ENCODE measurements at regions not wholly inside any gene's neighbourhood (a gene's known extent, or its start where the extent isn't known, plus 50 kb on each side); places are given as distances from the start of the nearest gene placed in this dataset.
A peak's percentile ranks its signal among the peaks of the same experiment; 100 is the strongest.

DNA sequence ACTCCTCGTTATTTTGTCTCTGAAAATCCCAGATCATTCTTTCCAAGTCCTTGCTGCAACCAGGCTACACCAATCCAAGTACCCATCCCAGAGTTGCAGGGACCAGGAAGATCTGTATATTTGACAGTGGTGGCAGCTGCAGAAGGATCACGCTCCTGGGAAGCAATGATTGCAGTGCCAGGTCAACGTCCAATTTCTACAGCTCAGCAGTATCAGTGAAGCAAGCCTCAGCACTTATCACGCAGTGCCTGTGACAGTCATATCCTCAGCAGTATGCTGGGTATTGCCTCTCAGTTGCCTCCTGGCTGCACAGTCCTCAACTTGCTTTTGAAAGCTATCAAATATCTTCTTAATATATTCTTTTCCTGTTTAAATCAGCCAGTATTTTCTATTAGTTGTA, 66.7 kb downstream of the BARHL2 start:
- no peak for DNase-seq

DNA sequence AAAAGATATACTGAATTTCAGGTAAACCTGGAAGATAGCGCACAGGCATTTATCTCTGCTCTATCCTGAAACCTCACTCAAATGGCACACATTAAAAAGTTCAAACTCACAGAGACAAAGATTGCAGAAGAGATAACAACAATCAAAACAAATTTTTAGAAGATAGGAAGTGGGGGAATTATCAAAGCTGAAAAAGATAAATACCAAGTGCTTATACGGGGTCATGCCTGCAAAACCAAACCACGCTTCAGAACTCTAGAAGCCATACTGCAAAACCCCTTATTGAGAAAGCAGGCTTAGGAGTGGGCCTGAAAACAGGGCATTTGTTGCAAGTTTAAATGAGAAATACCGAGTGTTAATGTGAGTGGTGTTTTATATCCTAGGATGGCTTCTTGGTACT, 76.8 kb downstream of the BARHL2 start:
- DNase-seq, result no peak

DNA sequence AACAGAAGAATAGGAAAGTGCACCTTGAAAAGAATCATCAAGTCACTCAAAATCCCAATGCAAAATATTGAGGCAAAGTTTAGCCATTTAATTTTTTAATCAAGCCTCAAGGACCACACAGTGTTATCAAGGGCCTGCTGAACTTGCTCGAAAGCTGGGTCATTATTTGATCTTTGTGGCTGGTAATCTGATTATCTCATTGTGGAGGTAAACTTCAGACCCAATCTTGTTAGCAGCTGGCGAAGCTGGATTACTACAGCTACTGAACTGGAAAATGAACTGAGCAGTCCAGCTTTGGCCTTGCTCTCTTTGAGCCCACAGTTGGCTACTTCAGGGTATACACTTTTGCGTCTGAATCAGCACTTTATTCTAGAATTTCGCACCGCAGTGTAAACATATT, 94.4 kb downstream of the BARHL2 start:
- no peak for DNase-seq

DNA sequence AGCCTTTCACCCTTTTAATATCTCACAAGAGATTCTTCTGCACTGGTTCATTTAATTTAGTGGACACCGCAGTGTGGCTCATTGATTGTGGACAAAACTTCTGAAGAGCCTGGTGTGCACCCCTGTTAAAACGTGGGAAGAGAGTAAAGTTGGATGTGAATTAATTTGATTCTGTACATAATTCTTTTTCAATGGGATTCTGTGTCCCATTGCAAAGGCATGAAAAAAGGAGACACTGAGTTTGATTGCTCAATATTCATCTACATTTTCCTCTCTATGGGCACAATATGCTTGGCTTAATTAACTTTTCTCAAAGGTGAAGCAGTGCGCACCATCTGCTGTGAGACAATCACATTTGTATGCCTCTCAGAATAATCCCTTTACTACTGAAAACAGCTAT, 95.1 kb downstream of the BARHL2 start:
- no peak for DNase-seq

DNA sequence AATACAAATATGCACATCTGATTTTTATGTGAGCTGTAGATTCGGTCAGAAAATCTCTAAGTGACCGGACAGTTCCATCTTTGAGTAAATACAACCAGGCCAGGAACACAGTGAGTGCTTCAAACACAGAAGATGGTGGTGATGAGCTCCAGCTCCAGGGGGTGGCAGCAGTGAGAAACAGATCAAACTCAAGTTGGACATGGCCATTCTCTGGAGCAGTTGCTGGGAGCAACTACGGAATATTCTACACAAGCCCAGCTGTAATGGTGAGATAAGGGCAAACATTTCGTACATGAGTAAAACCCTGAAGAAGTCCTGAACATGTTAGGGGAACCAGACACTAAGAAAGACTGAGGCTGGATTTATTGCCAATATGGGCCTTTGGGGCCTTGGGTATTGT, 100.7 kb downstream of the BARHL2 start:
- no peak for DNase-seq

DNA sequence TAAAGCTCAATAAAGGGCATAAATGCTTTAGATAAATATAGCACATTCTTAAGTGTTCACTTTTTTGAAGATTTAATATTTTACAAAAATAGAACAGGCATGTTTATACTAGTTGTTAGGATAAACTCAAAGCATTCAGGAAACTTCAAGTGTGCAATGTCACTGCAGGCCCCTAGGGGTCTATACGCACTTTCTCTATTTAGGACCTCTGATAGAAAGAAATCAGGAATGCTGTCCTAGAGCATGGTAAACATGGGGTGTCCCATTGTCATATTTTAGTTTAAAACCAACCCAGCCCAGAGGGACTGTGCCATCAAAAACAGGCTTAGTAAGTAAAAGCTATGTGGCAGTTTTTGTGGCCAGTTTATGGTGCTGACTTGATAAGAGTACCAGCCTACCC, 102.2 kb downstream of the BARHL2 start:
- DNase-seq, result no peak

DNA sequence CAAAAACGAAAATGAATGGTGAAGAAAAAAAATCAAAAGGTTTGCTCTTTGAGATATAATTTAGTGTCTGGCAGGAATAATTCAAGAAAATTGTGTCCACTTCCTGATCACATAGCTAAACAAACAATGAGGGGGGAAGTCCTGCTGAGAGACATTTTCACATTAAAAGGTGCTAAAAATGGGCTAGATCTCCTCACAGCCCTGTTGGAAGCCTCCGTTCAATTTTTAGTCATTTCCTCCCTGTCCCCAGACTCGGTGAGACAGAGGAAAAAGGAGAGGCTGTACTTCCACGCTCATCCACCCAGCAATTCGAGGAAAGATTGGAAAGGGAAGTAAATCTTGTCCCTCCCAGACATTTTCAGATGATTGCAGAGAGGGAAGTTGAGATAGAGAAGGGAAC, 103.7 kb downstream of the BARHL2 start:
- DNase-seq, result no peak

DNA sequence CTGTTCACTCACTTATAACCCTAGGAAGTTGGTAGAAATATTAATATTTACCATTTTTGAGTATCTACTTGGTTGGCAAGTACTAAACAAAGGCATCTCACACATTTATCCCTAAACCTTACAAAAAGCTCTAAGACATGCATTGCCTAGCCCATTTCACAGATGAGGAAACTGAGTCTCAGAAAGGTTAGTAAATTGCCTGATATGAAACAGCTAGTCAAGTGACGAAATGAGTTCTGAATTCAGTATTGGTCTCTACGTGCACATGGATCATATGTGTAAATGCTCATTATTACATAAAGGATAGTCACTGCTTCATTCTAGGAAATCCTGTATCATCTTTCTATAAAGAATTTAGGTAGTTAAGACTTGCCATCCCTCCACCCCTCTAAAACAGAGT, 105.1 kb downstream of the BARHL2 start:
- no peak for DNase-seq

DNA sequence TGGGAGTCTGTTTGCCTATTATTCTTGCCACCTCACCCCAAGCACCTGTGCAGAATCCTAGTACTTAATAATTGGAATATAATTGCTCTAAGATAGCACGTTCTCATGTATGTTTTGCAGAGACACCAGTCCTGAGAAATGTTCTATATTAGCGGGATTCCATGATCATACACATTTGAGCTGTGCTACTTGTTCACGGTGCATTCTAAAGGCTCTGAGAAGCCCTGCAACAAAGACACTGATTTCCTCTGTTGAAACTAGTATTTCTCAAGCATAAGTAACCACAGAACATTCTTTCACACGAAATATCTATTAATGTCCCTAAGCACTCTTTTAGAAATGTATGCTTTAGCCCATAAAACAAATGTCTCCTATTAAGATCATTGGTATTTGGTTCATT, 109.4 kb downstream of the BARHL2 start:
- DNase-seq, result no peak

DNA sequence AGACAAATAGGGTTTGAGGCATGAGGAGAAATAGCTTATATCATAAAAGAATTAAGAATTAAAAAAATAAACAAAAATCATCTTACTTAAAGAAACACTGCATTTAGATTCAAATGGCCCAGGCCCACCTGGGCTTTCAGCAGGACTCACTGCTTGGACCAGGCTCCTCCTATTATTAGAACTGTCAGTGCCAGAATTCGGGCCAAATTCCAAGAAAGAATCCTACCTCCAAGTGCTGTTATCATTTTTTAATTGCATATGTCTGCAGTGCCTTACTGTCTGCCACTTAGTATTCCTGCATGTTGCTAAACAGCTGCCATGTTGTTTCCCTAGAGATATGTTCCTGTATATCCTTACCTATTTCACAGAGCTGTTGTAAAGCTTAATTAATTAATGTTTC, 112.0 kb downstream of the BARHL2 start:
- DNase-seq, result no peak

DNA sequence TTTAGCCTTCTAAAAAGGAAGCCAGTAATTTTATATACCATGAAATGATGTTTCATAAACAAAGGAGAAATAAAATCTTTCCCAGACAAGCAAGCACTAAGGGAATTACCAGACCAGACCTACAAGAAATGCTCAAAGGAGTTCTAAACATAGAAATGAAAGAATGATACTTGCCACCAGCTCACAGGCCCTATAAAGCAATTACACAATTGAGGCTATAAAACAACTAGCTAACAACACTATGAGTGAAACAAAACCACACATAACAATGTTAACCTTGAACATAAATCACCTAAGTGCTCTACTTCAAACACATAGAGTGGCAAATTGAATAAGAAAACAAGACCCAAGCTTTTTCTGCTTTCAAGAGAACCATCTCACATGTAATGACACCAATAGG, 123.8 kb downstream of the BARHL2 start:
- no peak for DNase-seq

DNA sequence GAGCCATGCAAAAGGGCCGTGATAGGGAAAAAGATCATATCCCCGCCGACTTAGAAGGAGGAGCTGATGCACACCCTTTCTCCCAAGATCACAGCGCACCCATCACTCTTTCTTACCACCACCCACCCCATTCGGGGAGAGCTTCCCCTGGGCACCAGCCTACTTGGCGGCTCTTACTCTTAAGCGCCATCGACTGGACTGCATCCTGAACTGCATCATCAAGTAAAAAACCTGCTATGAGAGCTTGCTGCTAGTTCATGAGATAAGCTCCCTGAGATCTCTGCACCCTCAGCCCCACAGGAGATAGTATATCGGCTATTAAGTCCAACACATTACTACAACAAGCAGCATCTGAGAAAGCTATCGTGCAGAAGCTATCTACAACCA, 125.1 kb downstream of the BARHL2 start:
- DNase-seq, result no peak

DNA sequence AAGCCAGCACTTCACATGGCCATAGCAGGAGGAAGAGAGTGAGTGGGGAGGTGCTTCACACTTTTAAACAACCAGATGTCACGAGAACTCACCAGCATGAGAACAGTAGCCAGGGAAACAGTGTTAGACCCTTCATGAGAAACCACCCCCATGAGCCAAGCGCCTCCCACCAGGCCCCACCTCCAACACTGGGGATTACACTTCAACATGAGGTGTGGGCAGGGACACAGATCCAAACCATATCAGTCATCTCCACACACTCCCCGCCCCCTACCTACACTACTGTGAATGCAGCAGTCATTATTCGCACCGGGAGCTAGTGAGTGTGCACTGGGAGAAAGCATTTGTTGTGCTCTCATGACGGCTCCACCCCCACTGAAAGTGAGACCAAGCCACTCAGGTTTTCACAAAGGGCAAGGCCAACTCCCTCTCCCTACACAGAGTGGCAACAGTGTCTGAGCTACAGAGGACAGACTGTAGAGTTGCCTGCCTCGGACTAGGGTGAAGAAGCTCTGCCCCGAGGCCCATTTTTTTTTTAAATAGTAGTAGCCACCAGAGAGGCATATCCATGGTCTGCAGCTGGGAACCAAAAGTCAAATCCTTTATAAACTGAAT, 125.6 kb downstream of the BARHL2 start:
- no peak for DNase-seq

DNA sequence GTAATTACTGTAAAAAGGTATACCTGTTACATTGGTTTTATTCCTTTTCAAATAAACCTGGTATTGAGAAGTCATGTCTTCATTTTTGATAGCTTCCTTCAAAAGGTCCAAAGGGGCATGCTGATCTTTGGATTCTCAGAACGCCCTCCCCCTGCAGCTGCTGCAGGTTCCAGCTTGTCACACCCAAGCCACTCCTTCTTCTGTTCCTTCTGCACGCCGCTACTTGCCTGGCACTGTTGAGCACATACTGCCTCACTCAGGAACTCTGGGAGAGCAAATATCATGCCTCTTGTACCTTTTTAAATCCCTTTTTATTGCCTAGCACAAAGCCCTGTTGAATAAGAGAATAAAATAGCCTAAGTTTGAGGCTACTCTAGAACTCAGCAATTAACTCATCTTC, 136.9 kb downstream of the BARHL2 start:
- no peak for DNase-seq

DNA sequence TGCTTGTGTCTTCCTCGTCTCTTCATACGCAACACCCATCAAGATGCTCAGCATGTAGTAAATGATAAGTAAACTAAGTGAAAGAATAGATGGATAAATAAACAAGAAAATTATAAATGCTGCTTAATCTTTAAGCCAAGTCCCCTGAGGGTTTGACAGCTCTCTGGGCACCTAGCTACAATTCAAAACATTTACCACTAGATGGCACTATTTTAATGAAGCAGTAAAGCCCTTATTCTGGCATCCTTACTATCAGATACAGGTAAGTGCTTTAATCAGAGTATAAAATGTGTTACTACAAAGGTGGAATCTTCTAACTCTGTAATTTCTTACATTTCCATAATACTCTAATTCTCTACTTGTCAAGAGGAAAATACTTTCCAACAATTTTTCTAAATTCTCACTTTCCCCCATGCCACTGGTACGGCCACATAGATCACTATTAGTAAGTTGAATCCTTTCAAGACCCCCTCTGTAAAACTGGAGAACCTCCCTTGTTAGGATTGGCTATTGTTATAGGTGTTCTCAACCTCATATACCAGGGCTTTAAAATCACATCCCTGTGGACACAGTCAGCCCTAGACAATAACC, 137.8 kb downstream of the BARHL2 start:
- peak; percentile 23 for DNase-seq

DNA sequence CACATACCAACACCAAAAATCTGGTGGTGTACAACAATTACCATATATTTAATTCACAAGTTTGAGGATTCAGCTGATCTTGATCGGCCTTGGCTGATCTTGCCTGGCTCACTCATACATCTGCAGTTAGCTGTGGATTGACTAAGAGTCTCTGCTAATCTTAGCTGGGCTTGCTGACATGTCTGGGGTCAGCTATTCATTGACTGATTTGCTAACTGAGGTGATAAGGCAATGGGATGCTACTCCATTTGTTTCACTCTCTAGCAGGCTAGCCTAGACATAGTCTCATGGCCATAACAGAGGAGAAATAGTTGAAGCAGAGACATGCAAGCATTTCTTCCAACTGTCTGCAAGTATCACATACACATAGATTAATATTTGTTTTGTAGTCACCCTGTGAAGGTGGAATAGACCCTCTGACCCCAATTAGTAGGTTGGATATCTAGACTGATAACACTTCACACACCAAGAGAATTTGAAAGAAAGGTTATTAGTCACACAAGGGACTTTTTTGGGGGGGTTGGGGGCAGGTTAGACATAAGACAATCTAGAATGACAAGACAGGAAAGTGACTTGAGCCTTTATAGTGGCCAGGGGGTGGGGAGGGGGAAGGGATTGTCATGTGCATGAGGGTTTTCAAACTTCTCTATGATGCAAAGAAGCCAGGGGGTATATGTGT, 142.3 kb downstream of the BARHL2 start:
- no peak for DNase-seq

DNA sequence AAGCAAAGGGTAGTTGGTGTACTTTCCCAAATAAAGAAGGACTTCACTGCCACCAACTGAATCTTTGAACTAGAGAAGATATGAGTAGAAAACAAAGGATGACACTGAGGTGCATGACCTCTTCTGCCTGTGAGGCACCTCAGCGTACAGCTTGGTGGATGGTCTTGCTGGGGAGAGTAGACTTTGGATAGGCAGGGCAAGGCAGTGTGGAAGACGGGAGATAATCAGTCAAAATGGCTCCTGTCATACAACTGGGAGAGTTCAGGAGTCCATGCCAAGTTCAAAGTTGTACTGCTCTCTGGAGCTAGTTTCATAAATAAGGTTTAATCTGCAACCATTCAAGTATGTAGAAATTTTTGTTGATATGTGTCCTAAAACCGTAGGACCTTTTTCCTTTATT, 143.4 kb downstream of the BARHL2 start:
- DNase-seq, result no peak

DNA sequence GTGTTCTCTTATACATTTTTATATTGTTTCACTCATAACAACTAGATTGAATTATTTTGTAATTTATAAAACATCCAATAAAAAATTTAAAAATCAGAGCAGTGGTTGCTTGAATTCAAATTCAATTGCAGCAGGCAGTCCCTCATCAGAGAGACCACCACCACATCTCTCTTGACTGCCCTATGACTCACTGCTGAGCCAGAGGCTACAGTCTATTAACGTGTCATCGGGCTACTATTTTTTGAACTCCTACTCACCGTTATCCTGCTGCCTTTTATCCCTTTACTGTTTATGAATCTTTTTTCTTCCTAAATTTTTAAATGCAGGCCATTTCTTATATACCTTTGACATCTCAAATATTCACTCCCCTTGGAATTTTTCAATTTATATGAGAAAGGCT, 144.7 kb downstream of the BARHL2 start:
- no peak for DNase-seq

DNA sequence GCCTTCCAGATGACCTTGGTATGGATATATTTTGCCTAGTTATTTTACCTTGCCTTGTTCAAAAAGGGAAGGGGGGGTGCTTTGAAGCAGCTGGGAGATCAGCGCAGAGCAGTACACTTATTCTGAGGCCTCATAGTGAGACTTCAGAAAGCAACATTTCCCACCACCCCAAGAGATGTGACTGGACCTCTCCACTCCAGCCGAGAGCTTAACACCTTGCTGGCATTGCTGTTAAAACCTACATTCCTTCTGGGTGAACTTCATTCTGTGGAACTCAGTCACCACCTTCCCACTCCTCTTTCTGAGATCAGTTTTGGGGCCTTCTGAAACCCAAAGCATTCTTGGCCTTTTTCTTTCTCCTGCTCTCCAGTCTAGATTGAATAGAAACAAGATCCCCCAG, 148.7 kb downstream of the BARHL2 start:
- DNase-seq, result no peak

DNA sequence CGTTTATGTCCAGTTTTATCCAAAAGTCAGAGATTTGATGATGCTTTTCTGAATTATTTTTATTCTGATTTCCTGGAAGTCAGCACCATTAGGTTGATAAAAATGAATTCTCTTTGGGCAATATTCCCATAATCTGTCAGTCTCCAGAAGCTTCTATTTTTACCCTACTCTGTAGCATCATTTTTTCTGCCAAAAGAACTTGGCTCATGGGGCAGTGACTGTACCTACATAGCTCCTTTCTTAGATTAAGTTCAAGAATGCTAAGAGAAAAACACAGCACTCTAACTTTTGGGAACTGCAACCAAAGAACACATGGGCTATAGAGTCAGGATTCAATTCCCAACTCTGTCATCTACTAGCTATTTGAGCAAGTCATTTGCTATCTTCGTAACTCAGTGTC, 152.9 kb downstream of the BARHL2 start:
- no peak for DNase-seq

DNA sequence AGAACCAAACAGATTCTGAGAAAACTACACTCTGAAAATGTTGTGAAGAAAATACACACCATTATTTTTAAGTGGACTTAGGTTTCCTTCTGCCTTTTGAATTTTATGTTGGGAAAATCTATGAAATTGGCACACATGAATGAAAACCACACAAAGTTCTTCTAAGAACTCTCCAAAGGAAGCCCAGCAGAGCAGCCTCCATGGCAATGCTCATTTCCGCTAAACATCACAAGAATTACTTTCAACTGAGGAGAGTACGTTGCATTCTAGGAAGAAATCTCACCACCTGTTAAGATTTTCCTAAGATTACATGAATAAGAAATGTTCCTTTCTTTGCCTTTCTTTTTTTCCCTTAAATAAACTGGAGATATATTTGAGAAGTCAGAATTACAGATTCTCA, 154.2 kb downstream of the BARHL2 start:
- no peak for DNase-seq

DNA sequence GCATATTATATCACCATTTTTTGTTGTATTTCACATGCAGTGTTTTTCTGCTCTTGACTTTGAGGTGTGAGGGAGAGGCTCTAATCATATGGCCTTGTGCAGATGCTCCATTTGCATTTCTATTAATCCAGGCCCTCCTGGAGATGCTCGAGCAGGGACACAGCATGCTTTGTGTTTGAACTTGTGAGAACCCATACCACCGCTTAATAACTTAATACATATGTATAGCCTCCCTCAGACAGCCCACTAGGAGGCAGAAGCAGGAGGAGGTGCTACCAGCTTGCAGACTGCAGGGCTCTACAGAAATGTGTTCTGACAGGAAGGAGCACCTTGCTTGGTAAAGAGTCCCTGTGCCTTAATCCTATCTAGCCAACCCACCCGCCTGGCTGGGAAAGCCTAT, 155.2 kb downstream of the BARHL2 start:
- no peak for DNase-seq

DNA sequence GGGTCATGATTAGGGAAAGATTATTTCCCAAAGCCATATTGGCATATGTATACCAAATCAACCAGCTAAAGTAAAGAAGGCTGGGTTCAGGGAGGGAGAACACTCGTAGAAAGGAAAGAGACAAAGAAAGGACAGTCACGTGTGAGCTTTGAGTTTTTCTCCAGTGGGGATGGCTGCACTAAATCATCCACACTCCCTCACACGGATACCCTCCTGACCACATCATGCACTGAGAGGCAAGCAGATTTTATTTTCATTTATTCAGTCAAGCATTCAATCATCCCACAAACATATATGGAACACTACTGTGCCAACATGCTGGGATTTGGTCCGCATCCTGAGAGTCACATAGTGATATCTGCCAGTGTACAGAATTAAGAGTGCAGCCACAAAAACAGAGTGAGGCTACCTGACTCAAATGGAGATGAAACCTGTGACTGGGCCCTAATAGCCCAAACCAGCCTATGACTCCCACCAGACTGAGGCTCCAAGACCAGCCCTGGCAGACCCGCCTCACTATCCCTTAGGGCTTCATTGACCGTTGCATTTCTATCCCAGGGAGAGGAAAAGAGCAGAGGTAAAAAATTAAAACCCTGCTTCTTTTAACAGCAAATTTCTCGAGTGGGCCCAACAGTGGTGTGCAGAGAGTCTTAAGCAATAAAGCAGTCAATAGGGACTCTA, 155.9 kb downstream of the BARHL2 start:
- no peak for DNase-seq

DNA sequence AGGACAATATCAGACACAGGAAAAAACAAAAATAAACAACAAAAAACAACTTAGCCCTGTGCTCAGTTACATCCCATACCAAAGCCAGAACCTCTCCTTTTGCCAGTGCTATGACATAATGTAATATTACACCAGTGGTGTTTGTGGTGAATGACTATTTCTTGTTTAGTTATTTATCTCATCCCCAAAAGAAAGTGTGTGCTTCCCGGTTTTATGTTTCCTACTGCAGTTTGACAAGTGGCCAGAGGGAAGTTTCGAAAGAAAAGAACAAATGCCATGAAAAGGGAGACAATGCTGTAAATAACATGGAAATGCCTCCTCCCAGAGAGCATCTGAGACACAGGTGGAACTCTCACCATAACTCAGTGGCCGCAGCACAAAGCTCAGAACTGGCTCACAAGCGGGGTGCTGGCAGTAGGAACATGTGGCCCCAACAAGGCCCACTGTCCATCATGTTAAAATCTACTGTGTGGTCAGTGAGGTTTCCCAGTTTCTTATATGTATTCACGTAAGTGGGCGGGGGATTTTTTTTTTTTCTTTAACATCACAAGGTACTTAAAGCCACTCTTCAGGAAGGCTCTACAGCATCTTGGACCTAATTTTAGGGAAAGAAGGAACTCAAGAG, 158.2 kb downstream of the BARHL2 start:
- no peak for DNase-seq

Data from fibroblast of skin of right biceps (primary cell).